Ishikawa (cell line): ENCODE measurements at regions not wholly inside any gene's neighbourhood (a gene's known extent, or its start where the extent isn't known, plus 50 kb on each side); places are given as distances from the start of the nearest gene placed in this dataset.

Experiments used
- CEBPB ChIP-seq: IDR thresholded peaks from 2 replicates; pipeline ENCODE4 v1.6.1; 2012
- CREB1 ChIP-seq: IDR thresholded peaks from 2 replicates; pipeline ENCODE4 v1.6.1; 2012; ENCODE audit warnings: low read depth
- EGR1 ChIP-seq: IDR thresholded peaks from 2 replicates; pipeline ENCODE4 v1.6.1; 2012
- EP300 ChIP-seq: IDR thresholded peaks from 2 replicates; pipeline ENCODE4 v1.6.1; 2012; ENCODE audit warnings: borderline replicate concordance
- FOXM1 ChIP-seq: IDR thresholded peaks from 2 replicates; pipeline ENCODE4 v1.6.1; 2012; ENCODE audit warnings: low read depth, borderline replicate concordance
- NFIC ChIP-seq: IDR thresholded peaks from 2 replicates; pipeline ENCODE4 v1.6.1; 2012
- RAD21 ChIP-seq: IDR thresholded peaks from 2 replicates; pipeline ENCODE4 v1.6.1; 2012; ENCODE audit warnings: low read depth
- TAF1 ChIP-seq: IDR thresholded peaks from 2 replicates; pipeline ENCODE4 v1.6.1; 2012; ENCODE audit warnings: low read depth, mild to moderate bottlenecking
- TCF12 ChIP-seq: IDR thresholded peaks from 2 replicates; pipeline ENCODE4 v1.6.1; 2012; ENCODE audit warnings: low read depth
- TEAD4 ChIP-seq: IDR thresholded peaks from 2 replicates; pipeline ENCODE4 v1.6.1; 2012
- YY1 ChIP-seq: IDR thresholded peaks from 2 replicates; pipeline ENCODE4 v1.6.1; 2012; ENCODE audit warnings: low read depth
- ZBTB7A ChIP-seq: IDR thresholded peaks from 2 replicates; pipeline ENCODE4 v1.6.1; 2012; ENCODE audit warnings: low read depth
- TF ChIP-seq, protein P1 (sequence below): IDR thresholded peaks from 2 replicates; pipeline ENCODE4 v1.6.1; 2012; ENCODE audit warnings: low read depth, mild to moderate bottlenecking
- TF ChIP-seq, protein P2 (sequence below): IDR thresholded peaks from 2 replicates; pipeline ENCODE4 v1.6.1; 2012
- TF ChIP-seq, protein P3 (sequence below): IDR thresholded peaks from 2 replicates; pipeline ENCODE4 v1.6.1; 2012

DNA sequence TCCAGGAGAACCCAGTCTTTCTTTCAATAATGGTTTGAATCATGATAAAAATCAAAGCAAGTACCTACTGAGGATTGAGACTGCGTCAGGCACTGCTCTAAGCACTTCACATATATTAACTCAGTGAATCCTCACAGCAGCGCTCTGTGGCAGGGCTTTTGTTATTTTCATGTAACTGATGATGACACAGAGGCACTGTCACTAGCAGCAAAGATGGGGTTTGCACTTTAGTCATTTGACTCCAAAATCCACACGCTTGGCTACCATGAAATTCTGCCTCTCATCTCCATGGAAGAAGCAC is 98.8 kb upstream of the GSC start:
- TF ChIP-seq TEAD4 (no peak), ZBTB7A (no peak), EGR1 (no peak), YY1 (no peak), CREB1 (no peak), TCF12 (no peak), CEBPB (no peak), NFIC (no peak), TAF1 (no peak)
- TF ChIP-seq, protein P1, sequence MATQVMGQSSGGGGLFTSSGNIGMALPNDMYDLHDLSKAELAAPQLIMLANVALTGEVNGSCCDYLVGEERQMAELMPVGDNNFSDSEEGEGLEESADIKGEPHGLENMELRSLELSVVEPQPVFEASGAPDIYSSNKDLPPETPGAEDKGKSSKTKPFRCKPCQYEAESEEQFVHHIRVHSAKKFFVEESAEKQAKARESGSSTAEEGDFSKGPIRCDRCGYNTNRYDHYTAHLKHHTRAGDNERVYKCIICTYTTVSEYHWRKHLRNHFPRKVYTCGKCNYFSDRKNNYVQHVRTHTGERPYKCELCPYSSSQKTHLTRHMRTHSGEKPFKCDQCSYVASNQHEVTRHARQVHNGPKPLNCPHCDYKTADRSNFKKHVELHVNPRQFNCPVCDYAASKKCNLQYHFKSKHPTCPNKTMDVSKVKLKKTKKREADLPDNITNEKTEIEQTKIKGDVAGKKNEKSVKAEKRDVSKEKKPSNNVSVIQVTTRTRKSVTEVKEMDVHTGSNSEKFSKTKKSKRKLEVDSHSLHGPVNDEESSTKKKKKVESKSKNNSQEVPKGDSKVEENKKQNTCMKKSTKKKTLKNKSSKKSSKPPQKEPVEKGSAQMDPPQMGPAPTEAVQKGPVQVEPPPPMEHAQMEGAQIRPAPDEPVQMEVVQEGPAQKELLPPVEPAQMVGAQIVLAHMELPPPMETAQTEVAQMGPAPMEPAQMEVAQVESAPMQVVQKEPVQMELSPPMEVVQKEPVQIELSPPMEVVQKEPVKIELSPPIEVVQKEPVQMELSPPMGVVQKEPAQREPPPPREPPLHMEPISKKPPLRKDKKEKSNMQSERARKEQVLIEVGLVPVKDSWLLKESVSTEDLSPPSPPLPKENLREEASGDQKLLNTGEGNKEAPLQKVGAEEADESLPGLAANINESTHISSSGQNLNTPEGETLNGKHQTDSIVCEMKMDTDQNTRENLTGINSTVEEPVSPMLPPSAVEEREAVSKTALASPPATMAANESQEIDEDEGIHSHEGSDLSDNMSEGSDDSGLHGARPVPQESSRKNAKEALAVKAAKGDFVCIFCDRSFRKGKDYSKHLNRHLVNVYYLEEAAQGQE, result no peak
- TF ChIP-seq, protein P2, sequence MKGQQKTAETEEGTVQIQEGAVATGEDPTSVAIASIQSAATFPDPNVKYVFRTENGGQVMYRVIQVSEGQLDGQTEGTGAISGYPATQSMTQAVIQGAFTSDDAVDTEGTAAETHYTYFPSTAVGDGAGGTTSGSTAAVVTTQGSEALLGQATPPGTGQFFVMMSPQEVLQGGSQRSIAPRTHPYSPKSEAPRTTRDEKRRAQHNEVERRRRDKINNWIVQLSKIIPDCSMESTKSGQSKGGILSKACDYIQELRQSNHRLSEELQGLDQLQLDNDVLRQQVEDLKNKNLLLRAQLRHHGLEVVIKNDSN, result no peak

DNA sequence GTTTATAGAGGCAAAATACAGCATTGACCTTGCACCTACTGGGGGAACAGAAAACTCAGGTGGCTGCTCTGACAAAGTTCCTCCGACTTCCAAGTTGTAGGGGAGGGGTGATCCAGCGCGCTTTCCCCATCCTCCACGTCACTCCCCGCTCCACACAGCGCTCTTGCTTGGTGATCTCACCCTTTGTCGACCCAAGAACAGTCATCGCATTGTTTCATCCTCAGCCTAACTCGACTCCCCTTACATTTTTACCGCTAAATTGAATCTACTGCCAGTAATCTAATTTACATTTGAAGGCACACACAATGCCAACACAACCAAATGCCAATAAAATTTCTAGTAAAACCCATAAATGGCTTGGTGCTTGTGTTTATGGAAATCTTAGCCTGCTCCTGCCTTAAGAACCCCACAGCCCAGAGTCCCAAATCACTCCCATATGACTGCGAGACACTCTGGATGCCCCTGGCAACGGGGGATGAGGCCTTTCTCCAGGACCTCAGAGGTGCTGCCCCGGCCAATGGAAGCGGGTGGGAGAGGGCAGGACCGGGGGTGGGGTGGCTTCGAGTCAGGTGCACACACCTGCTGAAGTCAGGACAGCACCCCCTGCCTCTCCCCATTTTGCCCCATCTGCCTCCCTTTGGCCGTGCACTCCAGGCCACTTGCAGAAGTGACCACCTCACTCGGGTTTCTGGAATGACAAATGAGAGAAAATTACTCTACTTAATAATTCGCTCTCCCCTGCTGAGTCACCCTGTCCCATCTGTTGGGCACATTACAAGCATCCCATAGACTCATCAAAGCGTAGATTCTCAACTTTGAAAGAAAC is 98.2 kb upstream of the GSC start:
- TF ChIP-seq YY1 (no peak), CEBPB (no peak), EP300 (no peak)
- TF ChIP-seq, protein P3, sequence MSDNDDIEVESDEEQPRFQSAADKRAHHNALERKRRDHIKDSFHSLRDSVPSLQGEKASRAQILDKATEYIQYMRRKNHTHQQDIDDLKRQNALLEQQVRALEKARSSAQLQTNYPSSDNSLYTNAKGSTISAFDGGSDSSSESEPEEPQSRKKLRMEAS, result no peak

DNA sequence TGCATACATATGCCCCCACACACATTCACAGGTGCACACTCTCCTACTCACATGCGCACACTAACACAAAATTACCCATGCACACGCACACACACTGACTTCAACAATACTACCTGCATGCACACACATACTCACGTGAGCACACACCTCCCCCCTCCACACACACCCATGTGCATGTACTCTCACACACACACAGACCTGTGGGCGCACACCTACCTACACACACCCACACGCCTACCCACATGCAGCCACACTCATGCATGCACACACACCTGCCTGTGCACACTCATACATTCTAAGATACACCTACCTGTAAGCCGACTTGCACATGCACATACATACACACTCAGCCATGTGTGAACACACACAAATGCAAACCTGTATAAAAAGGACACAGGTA is 97.3 kb upstream of the GSC start:
- TF ChIP-seq NFIC (no peak), RAD21 (no peak), EGR1 (no peak), EP300 (no peak), ZBTB7A (no peak), TAF1 (no peak)
- TF ChIP-seq, protein P3, result no peak

DNA sequence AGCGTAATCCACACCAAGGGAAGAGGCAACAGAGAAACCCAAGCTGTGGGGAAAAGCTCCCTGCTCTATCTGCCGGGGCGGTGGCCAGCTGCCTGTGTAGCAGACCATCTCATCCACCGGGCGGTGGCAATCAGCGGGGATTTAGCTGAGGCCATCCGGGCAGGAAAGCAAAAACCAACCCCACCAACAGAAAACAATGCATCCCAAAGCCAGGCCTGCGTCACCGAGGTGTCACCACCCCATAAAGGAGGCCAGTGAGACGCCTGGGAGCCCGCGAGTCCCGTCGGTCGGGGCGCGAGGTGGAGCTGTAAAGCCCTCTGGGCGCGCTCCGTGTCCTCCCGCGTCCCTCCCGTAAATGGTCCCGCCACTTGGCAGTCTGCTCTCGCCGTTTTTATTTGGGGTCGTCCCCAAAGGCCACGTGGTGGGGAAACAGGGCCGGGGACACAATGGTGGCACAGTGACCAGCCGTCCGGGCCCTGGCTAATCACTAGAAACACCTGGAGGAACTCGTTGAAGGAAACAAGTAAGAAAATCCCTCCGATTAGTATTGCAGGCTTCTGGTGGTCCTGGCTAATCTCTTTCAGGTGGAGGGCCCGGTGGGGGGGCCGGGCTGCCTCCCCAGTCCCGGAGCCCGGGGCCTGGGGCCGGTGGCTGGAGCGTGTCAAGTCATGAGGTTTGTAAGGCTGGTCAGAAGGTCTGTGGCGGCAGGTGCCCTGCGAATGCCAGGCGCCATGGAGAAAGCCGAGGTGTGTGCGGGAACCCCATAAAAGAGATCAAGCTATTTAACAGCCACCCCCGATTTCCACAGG is 94.7 kb upstream of the GSC start:
- TF ChIP-seq NFIC, result no peak
- TF ChIP-seq EP300, result no peak
- TF ChIP-seq EGR1, result no peak
- TF ChIP-seq FOXM1, result no peak
- TF ChIP-seq YY1, result no peak
- TF ChIP-seq, protein P2, result no peak
- TF ChIP-seq, protein P3, result no peak
- TF ChIP-seq TCF12, result no peak
- no peak for TF ChIP-seq CREB1
- TF ChIP-seq TAF1, result no peak
- TF ChIP-seq, protein P1, result no peak
- TF ChIP-seq CEBPB, result no peak
- no peak for TF ChIP-seq TEAD4
- no peak for TF ChIP-seq ZBTB7A
- no peak for TF ChIP-seq RAD21

DNA sequence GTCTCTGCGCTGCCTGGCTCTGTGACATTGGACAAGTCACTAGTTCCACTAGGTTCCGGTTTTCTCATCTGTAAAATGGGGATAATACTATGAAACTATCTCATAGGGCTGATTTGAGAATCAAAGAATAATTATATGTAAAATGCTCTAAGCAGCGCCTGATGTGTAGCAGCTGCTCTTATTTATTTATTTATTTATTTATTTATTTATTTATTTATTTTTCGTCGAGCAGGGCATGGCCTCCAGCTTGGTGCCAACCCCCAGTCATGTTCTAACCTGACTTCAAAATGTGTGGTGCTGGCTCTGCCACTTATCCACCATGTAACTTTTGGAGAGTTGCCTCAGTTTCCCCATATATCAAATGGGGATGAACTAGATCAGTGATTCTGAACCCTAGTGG is 93.5 kb upstream of the GSC start:
- TF ChIP-seq, protein P3, result no peak
- TF ChIP-seq FOXM1 (no peak), RAD21 (no peak), TAF1 (no peak), TCF12 (no peak), ZBTB7A (no peak), TEAD4 (no peak), NFIC (no peak), EP300 (no peak), CEBPB (no peak), EGR1 (no peak)
- TF ChIP-seq, protein P2, result no peak
- TF ChIP-seq, protein P1, result no peak
